Gastroesophageal sphincter (tissue), 3 donors: ENCODE measurements at regions not wholly inside any gene's neighbourhood (a gene's known extent, or its start where the extent isn't known, plus 50 kb on each side); places are given as distances from the start of the nearest gene placed in this dataset.

Experiments used
- CTCF ChIP-seq, 4 experiments: fragments of 200-600 bp in 2 of 4; fragments of 450-650 bp in 2 of 4; sonication (generic) in 1 of 4; IDR thresholded peaks; one replicate each; pipeline ENCODE4 v1.5.1; 2017 to 2019; ENCODE audit warnings: antibody characterized with exemption in 4 of 4, mild to moderate bottlenecking in 2 of 4, moderate library complexity in 2 of 4
- EP300 ChIP-seq: sonication (generic); formaldehyde crosslinking; IDR thresholded peaks from one replicate; pipeline ENCODE4 v1.6.1; 2017; ENCODE audit warnings: antibody characterized with exemption, mild to moderate bottlenecking
- POLR2A ChIP-seq, 2 donors: fragments of 450-650 bp; IDR thresholded peaks; one replicate each; pipeline ENCODE4 v1.6.1; 2017; ENCODE audit warnings: antibody characterized with exemption in 2 of 2, mild to moderate bottlenecking in 2 of 2, moderate library complexity in 1 of 2
- POLR2AphosphoS5 ChIP-seq: sonication (generic); formaldehyde crosslinking; IDR thresholded peaks from one replicate; pipeline ENCODE4 v1.6.1; 2017; ENCODE audit warnings: antibody characterized with exemption

GRCh38 chr16:52690468-52690867 lies 143.5 kb upstream of the TOX3 start:
- TF ChIP-seq CTCF (IDR thresholded peaks at IDR 0.05), result no peak
- no peak for TF ChIP-seq POLR2AphosphoS5
- TF ChIP-seq POLR2A (IDR thresholded peaks at IDR 0.05), result no peak
- no peak for TF ChIP-seq EP300
